Inflammatory macrophage treated with lipopolysaccharide for 4 hours (primary cell): ENCODE measurements at regions not wholly inside any gene's neighbourhood (a gene's known extent, or its start where the extent isn't known, plus 50 kb on each side); places are given as distances from the start of the nearest gene placed in this dataset.
"Not testable (repeated sequence)": the region's sequence is repeated elsewhere in the genome, so short reads cannot be mapped to it uniquely, and the experiment has no call there.

Experiments
- DNase-seq: peaks from one replicate; pipeline ENCODE4 v3.0.0-alpha.2; 2020

DNA sequence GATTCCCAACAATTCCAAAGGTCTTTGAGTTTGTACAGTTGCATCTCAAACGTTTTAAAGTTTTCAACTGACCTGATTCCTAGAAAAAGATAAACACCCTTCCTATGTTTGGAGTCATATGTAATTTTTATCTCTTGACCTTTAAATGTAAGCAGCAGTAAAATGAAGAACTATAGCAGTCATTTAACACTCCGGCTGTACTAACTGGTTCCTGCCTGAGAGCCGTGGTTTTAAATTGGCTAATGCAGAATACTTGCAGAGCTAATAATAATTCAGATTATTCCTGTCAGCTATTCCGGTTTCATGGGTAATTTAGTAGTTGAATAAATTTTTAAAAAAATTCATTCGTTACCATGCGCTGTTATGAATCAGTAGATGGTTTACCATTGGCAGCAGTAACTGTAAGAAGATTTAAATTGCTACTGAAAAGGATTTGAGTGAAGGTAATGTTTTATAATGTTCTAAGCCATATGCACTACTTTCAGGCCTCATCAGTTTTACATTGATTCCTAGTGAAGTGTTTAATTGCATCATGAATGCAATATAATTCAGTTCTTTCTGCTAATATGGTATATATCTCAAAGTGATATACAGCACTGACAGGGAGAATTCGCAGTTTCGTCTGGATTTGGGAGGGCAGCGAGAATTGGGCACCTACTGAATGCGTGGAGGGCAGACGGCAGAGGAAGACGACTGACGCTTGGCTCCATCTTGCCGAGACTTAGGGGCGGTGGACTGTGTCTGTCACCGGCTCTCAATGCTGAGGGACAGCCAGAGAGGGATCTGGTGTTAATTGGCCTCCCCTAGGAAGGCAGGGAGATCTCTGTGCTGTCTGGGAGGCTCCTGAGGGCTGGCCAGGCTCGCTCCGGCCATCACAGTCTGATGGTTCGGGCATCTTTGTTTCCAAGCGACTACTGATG, 217.7 kb downstream of the PHETA1 start:
- peak; percentile 34 for DNase-seq

DNA sequence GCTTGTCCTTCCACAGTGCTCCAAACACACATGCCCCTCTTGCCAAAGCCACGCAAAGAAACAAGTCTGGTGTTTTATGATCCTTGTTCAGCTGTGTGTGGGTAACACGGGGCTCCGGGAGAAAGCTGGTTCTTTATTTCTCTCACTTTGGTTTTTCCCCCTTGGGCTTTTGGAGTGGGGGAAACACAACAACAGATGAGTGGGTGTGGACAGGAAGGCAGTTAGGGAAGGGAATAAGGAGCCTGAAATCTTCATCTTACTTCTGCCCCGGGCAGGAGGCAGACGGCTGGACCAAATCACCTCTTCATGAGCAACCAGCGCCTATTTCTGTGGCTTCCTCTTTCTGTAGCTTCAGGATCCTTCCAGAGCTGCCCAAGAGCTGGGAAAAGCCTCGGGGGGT, 218.5 kb downstream of the PHETA1 start:
- no peak for DNase-seq

DNA sequence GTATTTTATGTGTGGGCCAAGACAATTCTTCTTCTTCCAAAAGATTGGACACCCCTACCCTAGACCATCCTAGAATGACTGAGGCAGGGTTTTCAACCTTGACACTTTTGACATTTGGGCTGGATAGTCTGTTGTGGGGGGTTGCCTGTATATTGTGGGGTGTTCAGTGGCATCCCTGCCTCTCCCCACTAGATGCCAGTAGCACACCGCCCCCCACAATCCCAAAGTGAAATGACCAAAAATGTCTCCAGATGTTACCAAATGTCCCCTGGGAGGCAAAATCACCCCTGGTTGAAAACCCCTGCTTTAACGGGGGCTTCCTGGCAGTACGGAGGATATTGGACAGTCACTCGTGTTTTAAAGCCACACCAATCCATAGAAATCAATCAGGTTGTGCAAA, 219.6 kb downstream of the PHETA1 start:
- no peak for DNase-seq

DNA sequence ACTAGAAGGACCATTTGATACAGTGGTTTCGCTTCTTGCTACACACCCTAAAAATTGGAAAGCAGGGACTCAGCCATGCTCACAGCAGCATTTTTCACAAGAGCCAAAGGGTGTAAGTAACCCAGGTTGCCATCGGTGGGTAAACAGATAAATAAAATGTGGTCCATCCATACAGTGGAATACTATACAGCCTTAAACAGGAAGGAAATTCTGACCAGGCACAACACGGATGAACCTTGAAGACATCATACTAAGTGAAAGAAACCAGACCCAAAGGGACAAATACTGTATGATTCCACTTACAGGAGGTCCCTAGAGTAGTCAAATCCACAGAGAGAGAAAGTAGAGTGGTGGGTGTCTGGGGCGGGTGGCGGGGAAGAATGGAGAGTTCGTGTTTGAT, 220.9 kb downstream of the PHETA1 start:
- DNase-seq, result no peak

DNA sequence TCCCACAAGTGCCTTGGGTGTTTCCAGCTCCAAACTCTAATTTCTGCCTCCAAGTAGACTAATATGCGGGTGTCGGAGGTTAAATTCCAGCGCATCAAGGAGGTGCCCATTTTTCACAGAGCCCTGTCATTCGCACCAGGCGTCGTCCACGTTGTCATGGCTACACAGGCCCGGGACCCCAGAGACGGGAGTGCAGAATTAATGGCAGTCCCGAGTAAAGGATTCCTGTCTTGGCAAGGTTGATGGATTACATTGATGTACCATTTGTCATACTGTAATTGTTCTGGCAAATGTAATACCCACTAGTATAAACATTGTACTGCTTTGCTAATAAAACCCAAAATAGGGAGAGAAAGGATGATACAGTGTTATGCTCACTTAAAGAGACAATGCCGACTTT, 222.9 kb upstream of the MYL2 start:
- DNase-seq, result no peak

DNA sequence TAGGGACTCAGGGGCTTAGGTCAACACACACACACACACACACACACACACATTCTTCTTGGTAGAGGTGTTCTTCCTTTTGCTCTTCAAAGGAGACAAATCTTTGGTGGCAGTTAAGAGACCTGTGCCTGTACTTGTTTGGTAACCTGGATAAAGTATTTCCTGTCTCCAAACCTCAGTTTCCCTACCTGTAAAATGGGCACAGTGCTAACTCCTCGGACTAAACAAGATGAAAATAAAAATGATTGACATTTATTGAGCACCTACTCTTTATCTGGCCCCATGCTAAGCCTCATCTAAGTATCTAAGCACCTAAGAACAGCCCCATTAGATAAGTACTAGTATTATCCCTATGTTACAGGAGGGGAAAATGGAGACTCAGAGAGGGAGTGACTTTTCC, 220.8 kb upstream of the MYL2 start:
- DNase-seq, result no peak

DNA sequence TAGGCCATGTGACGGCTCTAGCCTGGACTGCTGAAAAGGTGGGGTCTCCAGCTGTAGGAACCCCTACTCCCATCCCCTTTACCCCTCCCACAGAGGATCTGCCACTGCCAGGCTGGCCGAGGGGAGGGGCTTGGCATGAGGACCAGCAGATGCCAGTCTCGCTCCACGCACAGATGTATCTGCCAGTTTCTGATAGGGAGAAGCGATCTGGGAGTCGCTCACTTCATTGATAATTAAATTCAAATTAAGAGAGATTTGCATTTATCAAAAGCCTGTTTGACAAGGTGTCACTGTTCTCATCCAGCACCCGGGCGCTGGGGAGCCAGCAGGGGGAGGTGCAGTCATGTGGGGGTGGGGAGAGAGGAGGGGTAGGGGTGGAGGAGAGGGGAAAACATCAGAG, 217.6 kb upstream of the MYL2 start:
- DNase-seq, result no peak

DNA sequence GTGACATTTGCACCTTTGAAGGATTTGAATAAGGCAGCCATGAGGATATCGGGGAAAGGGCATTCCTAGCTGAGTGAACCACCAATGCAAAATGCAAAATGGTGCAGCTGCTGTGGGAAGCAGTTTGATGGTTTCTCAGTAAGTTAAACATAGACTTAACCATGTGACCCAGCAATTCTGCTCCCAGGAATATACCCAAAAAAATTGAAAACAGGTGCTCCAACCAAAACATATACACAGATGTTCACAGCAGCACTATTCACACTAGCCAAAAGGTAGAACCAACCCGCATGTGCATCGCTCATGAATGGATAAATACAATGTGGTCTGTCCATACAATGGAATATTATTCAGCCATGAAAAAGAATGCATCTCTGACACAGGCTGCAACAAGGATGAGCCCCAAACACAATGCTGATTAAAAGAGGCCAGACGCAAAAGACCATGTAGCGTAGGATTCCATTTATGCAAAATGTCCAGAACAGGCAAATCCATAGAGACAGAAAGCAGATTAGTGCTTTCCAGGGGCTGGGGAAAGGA, 215.0 kb upstream of the MYL2 start:
- no peak for DNase-seq

DNA sequence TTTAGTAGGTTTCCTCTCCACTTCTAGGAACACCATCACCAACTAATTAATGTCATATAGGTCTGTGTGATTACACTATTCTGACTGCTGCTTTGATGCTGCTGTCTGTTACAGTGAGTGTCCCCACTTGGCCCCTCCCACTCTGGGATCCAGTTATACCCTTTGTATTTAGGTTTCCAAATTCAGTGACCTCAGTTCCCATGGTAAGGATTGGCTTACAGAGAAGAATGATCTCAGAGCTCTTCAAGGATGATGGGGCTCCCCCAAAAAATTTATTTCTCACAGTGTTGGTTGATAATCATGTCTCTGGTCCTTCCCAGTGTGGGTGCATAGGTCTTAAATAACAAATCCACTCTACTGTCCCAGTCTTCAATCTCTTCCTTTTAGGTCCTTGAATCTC, 210.0 kb upstream of the MYL2 start:
- DNase-seq, result no peak

DNA sequence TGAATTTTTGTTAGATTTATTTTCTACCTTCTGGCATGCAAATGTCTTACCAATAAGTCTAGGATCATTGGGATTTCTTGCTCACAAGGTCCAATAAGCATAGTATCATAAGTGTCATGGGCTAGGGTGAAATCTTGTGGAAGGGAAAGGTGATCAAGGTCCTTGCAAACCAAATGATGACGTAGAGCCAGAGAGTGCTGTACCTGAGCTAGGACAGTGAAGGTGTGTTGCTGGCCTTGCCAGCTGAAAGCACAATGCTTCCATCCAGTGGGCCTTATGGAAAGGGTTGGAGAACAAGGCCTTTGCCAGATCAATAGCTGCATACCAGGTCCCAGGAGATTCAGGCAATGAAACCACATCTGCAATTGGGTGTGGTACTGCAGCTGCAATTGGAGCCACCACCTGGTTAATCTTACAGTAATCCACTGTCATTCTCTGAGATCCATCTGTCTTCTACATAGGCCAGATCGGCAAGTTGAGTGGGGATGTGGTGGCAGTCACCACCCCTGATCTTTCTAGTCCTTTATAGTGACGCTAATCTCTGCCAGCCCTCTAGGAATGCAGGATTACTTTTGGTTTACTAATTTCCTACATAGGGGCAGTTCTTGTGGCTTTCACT, 208.9 kb upstream of the MYL2 start:
- no peak for DNase-seq

DNA sequence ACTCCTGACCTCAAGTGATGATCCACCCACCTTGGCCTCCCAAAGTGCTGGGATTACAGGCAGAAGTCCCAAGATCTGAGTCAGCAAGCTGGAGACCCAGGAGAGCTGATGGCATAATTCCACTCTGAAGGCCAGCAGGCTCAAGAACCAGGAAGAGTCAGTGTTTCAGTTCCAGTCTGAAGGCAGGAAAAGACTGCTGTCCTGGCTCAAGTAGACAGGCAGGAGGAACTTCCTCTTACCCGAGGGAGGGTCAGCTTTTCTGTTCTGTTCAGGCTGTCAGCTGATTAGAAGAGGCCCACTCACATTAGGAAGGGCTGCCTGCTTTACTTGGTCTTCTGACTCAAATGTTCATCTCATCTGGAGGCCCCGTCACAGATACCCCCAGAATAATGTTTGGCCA, 206.0 kb upstream of the MYL2 start:
- peak; percentile 83 for DNase-seq

DNA sequence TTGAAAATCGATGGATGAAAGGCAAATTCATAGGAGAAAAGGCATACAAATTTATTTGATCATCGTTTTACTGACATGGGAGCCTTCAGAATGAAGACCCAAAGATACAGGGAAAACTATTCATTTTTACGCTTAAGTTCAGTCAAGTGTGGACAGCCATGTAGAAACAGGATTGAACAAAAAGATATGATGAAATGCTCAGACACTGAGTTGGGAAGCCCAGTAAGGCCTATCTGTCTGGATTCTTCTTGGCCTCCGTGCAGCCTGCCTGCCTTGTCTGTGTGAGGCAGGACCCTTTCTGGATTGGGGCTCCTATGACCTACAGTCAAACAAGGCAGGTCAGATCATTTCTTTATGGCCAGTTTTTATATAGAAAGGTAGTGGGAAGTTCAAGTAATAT, 203.8 kb upstream of the MYL2 start:
- DNase-seq, result no peak

DNA sequence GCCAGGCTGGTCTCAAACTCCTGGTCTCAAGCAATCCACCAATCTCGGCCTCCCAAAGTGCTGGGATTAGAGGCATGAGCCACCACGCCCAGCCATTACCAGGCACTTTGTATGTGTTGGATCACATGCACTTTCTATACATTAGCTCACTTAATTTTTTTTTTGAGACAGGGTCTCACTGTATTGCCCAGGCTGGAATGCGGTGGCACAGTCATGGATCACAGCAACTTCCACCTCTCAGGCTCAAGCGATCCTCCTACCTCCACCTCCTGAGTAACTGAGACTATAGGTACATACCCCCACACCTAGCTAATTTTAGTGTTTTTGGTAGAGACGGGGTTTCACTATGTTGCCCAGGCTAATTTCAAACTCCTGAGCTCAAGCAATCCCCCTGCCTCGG, 203.0 kb upstream of the MYL2 start:
- no peak for DNase-seq

DNA sequence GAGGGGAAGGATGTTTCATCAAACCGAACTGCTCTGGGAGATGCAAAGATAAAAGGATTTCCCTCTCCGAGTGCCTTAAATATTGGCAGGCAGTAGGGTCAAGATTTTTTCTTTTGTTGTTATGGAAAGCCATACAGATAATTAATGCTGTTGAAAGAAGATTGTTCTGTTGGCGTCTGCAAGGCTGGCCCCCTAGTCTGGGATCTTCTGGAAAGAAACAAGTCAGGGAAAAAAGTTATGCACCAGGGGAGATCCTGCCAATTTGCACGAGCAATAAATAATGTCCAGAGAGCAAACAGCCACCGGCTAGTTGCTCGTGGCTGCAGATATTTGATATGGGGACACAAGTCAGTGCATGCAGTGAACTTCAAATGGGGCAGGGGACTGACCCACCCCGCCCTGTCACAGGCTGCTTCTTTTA, 202.1 kb upstream of the MYL2 start:
- DNase-seq, result no peak

DNA sequence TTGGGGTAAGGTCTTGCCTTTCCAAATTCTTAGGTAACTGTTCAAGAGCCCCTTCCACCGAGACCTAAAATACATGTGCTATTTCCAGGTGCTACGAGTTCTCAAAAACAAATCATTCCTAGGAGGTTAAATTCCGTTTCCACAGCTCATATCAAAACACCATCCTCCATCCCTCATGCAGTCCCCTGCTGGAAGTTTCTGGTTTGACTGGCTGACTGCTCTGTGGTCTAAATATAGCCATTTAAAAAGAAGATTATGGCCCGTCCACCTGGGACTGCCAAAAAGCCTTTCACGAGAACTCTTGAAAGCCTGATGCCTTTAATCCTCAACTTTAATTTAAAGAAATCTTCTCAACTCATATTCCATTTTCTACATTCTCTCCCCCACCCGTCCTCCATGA, 201.5 kb upstream of the MYL2 start:
- no peak for DNase-seq

DNA sequence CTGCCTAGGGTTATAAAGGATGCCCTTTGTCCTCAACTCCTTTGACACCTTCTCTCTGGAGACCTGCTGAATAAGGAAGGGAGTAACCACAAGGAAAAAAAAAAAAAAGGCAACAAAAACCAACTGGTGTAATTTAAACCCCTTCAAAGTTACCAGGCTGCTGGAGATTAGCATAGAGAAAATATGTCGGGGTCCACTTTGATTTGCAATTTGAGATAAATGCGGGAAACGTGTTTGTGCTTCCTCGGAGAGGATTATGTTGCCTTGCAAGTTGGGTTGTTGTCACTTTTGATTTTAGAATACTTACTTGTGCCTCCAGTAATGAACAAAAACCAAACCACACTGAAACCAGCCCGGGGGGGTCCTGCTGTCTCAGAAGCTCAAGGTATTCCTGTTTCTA, 200.2 kb upstream of the MYL2 start:
- DNase-seq, result no peak

DNA sequence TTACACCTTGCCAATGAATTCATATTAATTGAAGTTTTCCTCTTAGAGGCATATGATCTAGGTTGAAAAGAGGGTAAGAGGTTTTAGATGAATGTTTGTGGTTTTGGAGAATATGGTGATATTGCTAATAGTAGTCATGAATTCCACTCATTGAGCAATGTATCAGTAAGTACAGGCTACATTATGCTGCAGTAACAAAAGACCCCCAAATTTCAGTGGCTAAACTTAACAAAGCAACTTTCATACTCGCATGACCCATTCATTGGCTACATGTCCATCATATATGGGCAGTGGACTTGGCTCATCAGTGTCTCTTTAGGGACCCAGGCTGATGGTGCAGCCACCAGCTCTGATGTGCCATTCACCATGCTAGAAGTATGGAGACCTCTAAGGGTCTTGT, 196.6 kb upstream of the MYL2 start:
- DNase-seq, result no peak

DNA sequence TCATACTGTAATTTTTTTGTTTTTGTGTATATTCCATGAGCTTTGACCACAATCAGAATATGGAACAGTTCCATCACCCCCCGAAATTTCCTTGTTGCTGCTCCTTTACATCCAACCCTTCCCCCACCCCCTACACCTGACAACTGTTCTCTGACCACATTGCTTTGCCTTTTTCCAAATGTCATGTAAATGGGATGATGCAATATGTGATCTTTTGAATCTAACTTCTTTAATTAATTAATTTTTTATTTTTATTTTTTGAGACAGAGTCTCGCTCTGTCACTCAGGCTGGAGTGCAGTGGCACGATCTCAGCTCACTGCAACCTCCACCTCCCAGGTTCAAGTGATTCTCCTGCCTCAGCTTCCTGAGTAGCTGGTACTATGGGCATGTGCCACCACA, 192.9 kb upstream of the MYL2 start:
- not testable (repeated sequence) for DNase-seq

DNA sequence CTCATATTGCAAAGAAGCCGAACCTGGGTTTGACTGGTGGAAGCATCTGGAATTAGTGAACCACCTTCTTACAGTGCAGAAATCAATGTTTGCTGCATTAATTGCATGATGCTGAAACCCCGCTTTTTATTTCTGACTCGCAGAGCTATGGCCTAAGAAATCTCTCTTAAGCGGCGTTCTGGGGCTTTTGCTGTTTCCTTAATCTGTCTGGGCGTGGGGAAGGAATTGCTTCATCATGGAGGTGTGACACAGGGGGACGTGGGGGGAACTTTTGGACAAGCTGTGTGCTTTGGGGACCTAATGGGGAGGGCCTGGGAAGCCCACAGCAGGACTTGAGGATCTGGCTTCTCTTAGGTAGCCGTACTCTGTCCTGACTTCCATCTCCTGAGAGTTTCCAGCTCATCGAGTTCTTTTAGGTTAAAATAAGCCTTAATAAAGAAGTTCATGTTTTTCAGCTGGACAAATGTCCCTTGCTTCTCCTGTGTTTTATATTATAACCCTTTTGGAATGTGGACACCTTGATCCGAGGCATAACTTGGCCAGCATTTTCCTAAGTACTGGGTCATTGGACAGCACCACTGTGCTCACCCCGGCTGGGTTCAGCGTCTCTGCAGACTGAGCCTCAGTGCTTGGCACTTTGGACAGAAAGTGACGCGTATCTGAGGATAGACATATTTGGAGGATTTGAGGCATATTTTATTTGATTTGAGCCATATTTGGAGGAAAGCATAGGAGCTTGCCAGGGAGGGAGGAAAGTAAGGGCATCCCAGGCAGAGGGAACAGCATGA, 192.1 kb upstream of the MYL2 start:
- peak; percentile 48 for DNase-seq

DNA sequence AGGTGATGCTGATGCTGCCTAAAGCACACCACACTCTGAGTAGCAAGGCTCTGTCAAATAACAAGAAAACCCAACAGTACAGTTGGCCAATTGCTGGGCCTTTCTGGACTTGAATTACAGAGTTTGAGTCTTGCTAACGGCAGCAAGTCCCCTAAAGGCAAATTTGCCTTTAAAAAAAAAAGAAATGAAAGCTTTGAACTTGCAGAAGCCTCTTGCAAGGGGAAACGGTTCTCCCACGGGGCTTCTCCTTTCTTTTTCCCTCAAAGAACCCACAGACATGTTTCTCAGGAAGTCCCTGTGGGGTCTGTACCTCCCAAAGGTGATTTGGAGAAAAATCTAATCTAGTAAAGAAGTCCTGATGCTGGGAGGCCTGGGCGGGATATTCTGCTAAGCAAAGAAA, 191.3 kb upstream of the MYL2 start:
- peak; percentile 78 for DNase-seq

DNA sequence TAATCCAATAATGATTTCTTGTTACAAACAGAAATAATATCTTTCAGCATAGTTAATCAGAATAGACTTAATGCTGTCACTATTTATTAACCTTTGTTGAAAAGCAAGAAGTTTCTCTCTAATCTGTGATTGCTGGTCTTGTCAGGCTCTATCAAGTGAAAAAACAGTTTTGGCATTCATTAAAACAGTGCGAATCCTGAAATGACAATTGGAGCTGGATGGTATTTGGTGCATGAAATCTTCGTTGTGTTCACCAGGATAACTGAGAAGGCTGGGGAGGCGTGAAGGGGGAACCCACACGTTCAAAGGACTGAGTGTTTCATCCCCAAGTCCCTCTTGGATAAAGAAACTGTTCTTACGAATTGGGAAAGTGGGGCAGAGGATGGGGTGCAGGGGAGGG, 190.2 kb upstream of the MYL2 start:
- DNase-seq, result no peak

DNA sequence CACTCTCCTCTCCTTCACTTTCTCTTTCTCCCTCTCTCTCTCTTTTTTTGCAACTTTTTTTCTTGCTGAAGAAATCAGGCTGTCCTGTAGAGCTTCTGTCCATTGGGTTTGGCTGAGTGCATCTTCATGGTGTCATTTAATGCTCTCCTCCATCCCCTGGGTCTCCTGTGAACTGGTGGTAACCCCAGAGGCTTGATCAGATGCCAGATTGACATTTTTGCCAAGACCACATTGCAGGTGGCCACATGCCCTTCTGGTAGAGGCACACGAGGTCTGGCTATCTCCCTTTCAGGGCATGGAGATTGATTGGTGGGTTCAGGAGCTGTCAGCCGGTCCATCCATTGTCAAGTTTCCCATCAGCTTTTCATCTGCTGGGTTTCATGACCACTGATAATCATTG, 188.3 kb upstream of the MYL2 start:
- no peak for DNase-seq

DNA sequence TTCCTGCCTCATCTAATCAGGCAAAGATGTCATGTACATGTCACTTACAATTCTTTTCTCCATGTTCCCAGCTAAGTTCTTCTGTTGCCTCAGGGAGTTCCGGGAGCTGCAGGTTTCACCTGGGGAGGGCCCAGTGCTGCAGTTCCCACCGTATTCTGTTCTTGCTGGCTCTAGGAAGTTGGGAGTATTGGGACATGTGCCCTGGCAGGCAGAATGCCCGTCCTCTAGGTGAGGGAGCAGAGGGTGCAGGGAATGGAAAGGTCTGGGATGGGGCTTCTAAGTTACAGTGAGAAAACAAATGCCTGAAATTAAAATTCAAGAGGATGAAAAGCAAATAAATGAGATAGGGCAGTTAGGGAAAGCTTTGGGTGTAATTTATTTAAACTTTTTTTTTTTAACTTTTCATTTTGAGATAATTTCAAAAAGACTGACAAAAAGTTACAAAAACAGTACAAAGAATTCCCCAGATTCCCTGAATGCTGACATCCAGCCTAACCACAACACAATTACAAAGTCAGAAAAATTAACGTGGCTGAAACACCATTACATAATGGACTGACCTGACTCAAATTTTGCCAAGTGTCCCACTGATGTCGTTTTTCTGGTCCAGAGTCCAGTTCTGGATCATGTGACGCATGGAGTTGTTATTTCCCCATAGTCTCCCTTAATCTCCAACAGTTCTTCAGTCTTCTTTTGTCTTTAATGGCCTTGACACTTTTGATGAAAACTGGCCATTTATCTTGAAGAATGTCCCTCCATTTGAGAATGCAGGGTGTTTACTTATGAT, 187.2 kb upstream of the MYL2 start:
- no peak for DNase-seq
